HG03066 (cell line): ENCODE measurements at regions not wholly inside any gene's neighbourhood (a gene's known extent, or its start where the extent isn't known, plus 50 kb on each side); places are given as distances from the start of the nearest gene placed in this dataset.

Source experiments
- ATAC-seq: cut with Tn5 transposase; IDR thresholded peaks from one replicate; pipeline ENCODE4 v1.9.1; 2021; ENCODE audit warnings: low read depth; ENCODE audit not compliant: unreplicated experiment

DNA sequence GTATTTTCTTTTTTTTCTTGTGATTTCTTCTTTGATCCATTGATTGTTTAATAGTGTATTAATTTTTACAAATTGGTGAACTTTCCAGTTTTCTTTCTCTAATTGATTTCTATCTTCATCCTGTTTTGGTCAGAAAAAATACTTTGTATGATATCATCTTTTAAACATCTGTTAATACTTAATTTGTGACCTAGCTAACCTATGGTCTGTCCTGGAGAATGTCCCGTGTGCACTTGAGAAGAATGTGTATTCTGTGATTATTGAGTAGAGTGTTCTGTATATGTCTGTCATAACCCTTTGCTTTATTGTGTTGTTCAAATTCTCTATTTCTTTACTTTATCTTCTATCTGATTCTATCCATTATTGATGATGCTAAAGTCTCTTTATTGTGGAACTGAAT is 65.8 kb upstream of the ZEB1 start:
- no peak for ATAC-seq

DNA sequence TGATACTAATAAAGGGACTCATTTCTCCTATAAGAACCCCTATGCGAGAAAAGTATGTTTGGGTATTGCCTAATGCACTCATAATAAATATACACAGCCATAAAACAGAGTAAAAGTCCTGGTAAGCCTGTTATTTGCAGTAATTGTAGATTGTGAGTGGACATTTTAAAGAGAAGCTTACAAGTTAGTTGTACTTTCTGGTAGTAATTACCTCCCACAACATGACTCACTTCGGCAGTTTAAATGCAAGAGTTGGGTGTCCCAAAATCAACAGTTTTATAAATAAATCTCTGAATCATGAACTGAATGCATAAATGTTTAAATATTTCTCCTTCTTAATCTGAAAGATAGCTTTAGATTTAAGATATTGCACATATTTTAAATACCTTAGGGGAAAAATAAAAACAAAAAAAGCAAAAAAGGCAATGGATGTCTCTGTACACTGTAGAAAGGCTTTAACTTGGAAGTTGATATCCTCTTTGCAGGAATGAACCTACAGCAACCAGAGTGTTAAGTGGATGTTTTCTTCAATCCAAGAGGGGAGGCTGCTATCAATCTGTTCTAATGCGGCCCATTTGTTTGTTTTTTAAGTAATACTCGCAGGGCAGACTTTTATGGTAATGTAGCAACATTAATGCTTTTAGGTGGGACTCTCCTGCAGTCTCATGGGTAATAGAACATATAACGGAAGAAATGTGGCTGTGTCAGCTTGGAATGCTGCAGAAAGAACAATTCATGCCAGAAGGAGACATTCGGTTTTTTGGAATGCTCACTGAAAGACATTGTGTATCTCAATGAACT is 57.3 kb upstream of the ZEB1 start:
- no peak for ATAC-seq

DNA sequence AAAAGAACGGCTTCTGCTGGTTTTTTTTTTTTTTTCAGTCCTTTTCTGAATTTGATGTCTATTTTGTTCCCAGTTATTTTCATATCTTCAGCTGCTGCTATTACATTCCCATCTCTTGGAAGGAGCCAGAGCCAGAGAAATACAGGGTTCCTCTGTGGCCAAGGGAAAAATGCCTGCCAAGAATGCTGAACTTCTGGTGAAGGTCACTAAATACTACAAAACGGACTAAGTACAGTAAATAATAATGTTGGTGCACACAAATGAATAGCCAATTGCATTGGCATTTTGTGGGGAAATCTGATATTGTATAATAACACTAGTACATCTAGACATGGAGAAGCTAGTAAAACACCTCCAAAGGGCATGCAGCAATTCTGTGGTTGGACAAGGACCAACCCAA is 56.3 kb upstream of the ZEB1 start:
- ATAC-seq: no peak

DNA sequence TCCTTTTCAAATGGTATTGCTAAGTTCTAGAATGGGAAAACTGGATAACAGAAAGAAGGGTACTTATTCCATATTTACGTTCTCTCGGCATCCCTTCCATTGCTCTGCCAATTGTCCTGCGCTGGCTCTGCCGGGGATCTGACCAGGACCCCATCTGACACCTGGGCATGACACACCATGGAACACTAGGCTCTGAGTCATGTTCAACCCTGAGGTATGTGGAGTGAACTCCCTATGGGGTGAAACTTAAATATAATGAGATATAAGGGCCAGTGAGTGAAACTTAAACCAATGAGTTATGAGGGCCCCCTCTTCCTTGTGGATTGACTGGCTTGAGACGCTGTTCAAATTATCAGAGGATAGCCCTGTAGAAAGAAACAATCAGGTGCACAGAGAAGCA is 55.1 kb upstream of the ZEB1 start:
- no peak for ATAC-seq

DNA sequence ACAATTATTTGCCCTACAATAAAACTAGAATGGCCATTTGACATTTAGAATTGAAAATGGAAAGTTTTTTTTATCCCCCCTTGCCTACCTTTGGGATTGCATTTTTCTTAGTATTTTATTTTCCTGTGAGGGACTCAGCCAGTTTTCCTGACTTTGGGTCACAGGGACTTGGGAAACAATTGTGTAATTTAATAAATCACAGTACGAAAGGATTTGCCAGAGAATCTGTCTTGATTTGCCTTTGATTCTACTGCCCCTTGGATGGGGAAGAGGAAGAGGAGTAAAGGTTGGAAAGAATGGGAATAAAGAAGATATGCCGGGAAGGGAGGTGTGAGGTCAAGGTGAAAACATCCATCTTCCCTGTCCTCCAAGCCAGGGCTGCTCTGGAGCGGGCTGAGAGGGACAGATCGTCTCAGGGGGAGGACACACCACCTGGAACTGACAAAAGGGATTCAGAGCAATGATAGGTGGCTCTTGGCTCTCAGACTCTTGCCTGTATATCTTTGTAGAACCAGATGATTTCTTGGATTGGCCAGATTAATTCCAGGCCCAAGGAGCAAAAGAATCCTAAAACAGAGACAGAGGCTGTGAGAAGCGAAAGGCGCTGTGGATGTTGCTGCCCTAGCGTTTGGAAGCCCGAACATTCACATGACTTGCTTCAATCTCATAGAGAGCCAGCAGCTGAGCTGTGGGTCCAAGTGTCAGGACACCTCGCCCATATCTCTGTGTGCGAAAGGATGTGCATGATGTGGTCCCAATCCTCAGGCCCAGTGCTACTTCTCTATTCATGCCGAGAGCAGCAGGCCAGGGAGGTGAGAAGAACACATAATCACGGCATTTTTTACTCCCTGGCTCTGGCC is 50.3 kb upstream of the ZEB1 start:
- no peak for ATAC-seq
